ENCODE measurements at regions not wholly inside any gene's neighbourhood (a gene's known extent, or its start where the extent isn't known, plus 50 kb on each side); places are given as distances from the start of the nearest gene placed in this dataset.
"Not testable (repeated sequence)": the region's sequence is repeated elsewhere in the genome, so short reads cannot be mapped to it uniquely, and the experiment has no call there.

DNA sequence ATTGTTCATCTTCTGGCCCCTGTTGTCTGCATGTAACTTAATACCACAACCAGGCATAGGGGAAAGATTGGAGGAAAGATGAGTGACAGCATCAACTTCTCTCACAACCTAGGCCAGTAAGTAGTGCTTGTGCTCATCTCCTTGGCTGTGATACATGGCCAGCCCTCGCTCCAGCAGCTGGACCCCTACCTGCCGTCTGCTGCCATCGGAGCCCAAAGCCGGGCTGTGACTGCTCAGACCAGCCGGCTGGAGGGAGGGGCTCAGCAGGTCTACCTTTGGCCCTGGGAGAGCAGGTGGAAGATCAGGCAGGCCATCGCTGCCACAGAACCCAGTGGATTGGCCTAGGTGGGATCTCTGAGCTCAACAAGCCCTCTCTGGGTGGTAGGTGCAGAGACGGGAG lies 268.8 kb downstream of the OR4F29 start:
- intact Hi-C loops (cut with DNase I); H3K27me3 ChIP-seq; H3K9me3 ChIP-seq; H3K36me3 ChIP-seq; H3K27ac ChIP-seq; H3K4me3 ChIP-seq; H3K4me1 ChIP-seq (ENCODE audit: insufficient read depth): not testable (repeated sequence)
- DNase-seq, result peak in 1 of 5 donors; percentile 5
- 83 to 93% (median 89%) methylated on average over 1 to 6 of the region's 7 CpGs for WGBS, 3 donors

DNA sequence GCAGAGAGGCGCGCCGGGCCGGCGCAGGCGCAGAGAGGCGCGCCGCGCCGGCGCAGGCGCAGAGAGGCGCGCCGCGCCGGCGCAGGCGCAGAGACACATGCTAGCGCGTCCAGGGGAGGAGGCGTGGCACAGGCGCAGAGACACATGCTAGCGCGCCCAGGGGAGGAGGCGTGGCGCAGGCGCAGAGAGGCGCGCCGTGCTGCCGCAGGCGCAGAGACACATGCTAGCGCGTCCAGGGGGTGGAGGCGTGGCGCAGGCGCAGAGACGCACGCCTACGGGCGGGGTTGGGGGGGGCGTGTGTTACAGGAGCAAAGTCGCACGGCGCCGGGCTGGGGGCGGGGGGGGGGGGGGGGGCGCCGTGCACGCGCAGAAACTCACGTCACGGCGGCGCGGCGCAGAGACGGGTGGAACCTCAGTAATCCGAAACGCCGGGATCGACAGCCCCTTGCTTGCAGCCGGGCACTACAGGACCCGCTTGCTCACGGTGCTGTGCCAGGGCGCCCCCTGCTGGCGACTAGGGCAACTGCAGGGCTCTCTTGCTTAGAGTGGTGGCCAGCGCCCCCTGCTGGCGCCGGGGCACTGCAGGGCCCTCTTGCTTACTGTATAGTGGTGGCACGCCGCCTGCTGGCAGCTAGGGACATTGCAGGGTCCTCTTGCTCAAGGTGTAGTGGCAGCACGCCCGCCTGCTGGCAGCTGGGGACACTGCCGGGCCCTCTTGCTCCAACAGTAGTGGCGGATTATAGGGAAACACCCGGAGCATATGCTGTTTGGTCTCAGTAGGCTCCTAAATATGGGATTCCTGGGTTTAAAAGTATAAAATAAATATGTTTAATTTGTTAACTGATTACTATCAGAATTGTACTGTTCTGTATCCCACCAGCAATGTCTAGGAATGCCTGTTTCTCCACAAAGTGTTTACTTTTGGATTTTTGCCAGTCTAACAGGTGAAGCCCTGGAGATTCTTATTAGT lies 269.9 kb downstream of the OR4F29 start:
- H3K4me1 ChIP-seq (ENCODE audit: insufficient read depth); intact Hi-C loops (cut with DNase I); H3K9me3 ChIP-seq; H3K36me3 ChIP-seq; H3K27me3 ChIP-seq; H3K4me3 ChIP-seq; H3K27ac ChIP-seq: not testable (repeated sequence)
- WGBS, 3 donors, result 72 to 80% (median 74%) methylated on average over 33 to 62 of the region's 79 CpGs
- peak; percentile 62 to 78 (median 76) for DNase-seq

DNA sequence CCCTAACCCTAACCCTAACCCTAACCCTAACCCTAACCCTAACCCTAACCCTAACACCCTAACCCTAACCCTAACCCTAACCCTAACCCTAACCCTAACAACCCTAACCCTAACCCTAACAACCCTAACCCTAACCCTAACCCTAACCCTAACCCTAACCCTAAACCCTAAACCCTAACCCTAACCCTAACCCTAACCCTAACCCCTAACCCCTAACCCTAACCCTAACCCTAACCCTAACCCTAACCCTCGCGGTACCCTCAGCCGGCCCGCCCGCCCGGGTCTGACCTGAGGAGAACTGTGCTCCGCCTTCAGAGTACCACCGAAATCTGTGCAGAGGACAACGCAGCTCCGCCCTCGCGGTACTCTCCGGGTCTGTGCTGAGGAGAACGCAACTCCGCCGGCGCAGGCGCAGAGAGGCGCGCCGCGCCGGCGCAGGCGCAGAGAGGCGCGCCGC lies 270.7 kb downstream of the OR4F29 start:
- peak in 4 of 5 donors; percentile 12 to 40 (median 28) for DNase-seq
- WGBS, 3 donors, result 78 to 86% (median 84%) methylated on average over 25 to 28 of the region's 28 CpGs
- H3K4me3 ChIP-seq; H3K36me3 ChIP-seq; intact Hi-C loops (cut with DNase I); H3K27ac ChIP-seq; H3K9me3 ChIP-seq; H3K4me1 ChIP-seq (ENCODE audit: insufficient read depth); H3K27me3 ChIP-seq: not testable (repeated sequence)

DNA sequence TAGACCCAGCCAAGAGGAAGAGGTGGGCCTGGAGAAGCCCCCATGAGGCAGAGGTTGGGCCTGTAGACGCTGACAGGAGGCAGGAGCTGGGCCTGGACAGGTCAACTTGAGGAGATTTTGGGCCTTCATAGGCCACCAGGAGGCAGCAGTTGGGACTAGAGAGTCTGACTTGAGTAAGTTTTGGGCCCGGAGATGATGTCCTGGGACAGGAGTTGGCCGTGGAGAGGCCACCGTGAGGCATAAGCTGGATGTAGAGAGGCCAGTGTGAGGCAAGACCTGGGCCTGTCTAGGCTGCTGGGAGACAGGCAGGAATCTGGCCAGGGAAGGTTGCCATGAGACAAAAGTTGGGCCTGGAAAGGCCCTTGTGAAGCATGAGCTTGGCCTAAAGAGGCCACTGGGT lies 312.6 kb downstream of the OR4F29 start:
- DNase-seq, result peak in 1 of 5 donors; percentile 3
- H3K4me3 ChIP-seq; H3K9me3 ChIP-seq; H3K27me3 ChIP-seq; H3K4me1 ChIP-seq (ENCODE audit: insufficient read depth); H3K27ac ChIP-seq; H3K36me3 ChIP-seq; intact Hi-C loops (cut with DNase I): not testable (repeated sequence)
- 85 to 92% (median 90%) methylated on average over 3 to 4 of the region's 4 CpGs for WGBS, 3 donors

GRCh38 chr1:137664-138063 lies 313.8 kb downstream of the OR4F29 start:
- H3K9me3 ChIP-seq; H3K27me3 ChIP-seq; DNase-seq; H3K4me3 ChIP-seq; intact Hi-C loops (cut with DNase I); H3K27ac ChIP-seq; H3K36me3 ChIP-seq; H3K4me1 ChIP-seq (ENCODE audit: insufficient read depth): not testable (repeated sequence)
- WGBS, 3 donors, result 93 to 98% methylated on average over 7 to 8 of the region's 16 CpGs; no CpG with 5 or more reads in 1 of the 3 donors

DNA sequence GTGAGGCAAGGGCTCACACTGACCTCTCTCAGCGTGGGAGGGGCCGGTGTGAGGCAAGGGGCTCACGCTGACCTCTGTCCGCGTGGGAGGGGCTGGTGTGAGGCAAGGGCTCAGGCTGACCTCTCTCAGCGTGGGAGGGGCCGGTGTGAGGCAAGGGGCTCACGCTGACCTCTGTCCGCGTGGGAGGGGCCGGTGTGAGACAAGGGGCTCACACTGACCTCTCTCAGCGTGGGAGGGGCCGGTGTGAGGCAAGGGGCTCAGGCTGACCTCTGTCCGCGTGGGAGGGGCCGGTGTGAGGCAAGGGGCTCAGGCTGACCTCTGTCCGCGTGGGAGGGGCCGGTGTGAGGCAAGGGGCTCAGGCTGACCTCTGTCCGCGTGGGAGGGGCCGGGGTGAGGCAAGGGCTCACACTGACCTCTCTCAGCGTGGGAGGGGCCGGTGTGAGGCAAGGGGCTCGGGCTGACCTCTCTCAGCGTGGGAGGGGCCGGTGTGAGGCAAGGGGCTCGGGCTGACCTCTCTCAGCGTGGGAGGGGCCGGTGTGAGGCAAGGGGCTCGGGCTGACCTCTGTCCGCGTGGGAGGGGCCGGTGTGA lies 315.0 kb downstream of the OR4F29 start:
- DNase-seq, result peak in 2 of 5 donors; percentile 2 to 10
- WGBS, 3 donors, result 90 to 96% (median 95%) methylated on average over 30 to 34 of the region's 34 CpGs
- H3K9me3 ChIP-seq; H3K27ac ChIP-seq; intact Hi-C loops (cut with DNase I); H3K36me3 ChIP-seq; H3K4me3 ChIP-seq; H3K4me1 ChIP-seq (ENCODE audit: insufficient read depth); H3K27me3 ChIP-seq: not testable (repeated sequence)

- H3K4me1 ChIP-seq (ENCODE audit: insufficient read depth); H3K27me3 ChIP-seq; H3K9me3 ChIP-seq; H3K27ac ChIP-seq; H3K4me3 ChIP-seq; intact Hi-C loops (cut with DNase I); H3K36me3 ChIP-seq: not testable (repeated sequence)
- peak in 2 of 5 donors; percentile 5 to 10 for DNase-seq
- 91 to 92% (median 91%) methylated on average over 16 to 20 of the region's 21 CpGs for WGBS, 3 donors
Observed at GRCh38 chr1:134936-135335, 316.5 kb downstream of the OR4F29 start.

DNA sequence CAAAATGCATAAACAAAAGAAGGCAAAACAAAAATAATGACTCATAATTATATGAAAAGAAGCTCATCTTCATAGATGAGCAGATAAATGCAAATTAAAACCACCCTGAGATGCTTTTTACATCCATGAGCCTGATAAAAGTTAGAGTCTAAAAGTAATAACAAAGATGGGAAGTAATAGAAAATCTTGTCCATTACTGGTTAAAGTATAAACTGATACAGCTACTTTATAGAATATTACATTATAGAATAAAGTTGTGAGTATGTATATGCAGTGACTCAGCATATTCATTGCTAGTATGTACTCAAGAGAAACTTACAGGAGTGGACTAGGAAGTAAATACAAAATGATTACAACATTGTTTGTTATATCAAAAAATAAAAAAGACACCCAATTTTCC lies 333.0 kb downstream of the OR4F29 start:
- H3K4me3 ChIP-seq; H3K9me3 ChIP-seq; DNase-seq; H3K4me1 ChIP-seq (ENCODE audit: insufficient read depth); H3K36me3 ChIP-seq; H3K27ac ChIP-seq; intact Hi-C loops (cut with DNase I); H3K27me3 ChIP-seq: not testable (repeated sequence)

DNA sequence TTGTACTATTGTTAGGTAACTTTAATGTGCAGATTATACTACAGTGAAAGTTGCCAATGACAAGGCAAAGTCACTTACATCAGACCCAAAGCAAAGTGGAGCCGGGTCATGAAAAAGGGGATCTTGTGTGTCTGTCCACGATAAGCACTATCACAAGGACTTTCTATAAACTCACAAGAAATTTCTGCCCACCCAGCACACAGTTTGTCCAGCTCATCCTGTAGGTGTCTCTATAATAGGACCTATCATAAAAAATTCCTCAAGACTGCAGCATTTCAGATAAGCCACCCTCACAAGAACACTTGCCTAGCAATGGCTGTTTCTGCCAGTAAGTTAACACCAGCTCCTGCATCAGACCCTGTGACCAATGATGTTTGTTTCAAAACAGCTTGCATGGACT lies 335.9 kb downstream of the OR4F29 start:
- H3K4me1 ChIP-seq (ENCODE audit: insufficient read depth); intact Hi-C loops (cut with DNase I); H3K36me3 ChIP-seq; H3K27ac ChIP-seq; H3K4me3 ChIP-seq; H3K9me3 ChIP-seq; DNase-seq; H3K27me3 ChIP-seq: not testable (repeated sequence)
- 30 to 61% (median 60%) methylated on average over 1 to 2 of the region's 2 CpGs for whole genome bisulfite sequencing, 3 donors

- H3K27ac ChIP-seq; H3K9me3 ChIP-seq; H3K4me3 ChIP-seq; H3K4me1 ChIP-seq (ENCODE audit: insufficient read depth); H3K36me3 ChIP-seq; H3K27me3 ChIP-seq; intact Hi-C loops (cut with DNase I); DNase-seq: not testable (repeated sequence)
- WGBS, 3 donors, result 21 to 33% methylated on average over 2 of the region's 3 CpGs; no CpG with 5 or more reads in 1 of the 3 donors
Observed at GRCh38 chr1:104776-105175, 346.7 kb downstream of the OR4F29 start.

DNA sequence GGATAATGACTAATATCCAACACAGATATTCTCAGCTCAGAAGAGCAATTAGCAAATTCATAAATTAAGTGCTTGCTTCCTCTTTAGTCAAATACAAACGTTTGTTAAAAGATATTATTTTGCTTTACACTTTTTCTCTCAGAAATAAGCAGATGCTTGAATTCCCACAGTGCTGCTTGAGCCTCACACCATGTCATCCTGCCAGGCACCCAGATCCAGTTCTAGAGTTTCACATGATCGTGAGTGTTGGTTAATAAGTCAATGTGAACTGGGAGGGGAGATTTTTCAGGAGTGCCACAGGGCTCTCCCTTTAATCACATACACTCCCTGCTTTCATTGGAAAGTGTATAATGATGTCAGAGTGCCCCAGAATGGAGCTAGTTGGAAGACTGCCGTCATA lies 352.0 kb downstream of the OR4F29 start:
- intact Hi-C loops (cut with DNase I), result not testable (repeated sequence)
- WGBS, 3 donors, result 27% methylated on average over 2 of the region's 3 CpGs; no CpG with 5 or more reads in 2 of the 3 donors

DNA sequence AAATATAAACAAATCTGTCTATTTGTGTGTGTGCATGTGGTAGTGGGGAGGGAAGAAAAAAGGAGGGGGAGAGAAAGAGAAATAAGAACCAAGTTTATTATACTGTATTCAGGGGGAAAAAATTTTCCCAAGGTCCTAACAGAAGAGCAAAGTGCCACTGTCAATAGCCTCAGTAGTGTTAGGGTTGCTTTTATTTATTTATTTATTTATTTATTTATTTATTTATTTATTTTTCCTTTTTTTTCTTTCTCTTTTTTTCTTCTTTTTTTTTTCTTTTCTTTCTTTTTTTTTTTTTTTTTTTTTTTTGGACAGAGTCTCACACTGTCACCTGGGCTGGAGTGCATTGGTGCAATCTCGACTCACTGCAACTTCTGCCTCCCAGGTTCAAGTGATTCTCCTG lies 352.7 kb downstream of the OR4F29 start:
- H3K27ac ChIP-seq; intact Hi-C loops (cut with DNase I); H3K36me3 ChIP-seq; H3K27me3 ChIP-seq; H3K4me1 ChIP-seq (ENCODE audit: insufficient read depth); DNase-seq; H3K9me3 ChIP-seq; H3K4me3 ChIP-seq: not testable (repeated sequence)
- WGBS, 3 donors, result no CpG with 5 or more reads among the region's 1 CpG

More for the DNA sequence above, 352.0 kb downstream of the OR4F29 start:
- H3K36me3 ChIP-seq; H3K27ac ChIP-seq; H3K4me3 ChIP-seq; H3K4me1 ChIP-seq (ENCODE audit: insufficient read depth); H3K9me3 ChIP-seq; DNase-seq; H3K27me3 ChIP-seq: not testable (repeated sequence)

Data from ovary (tissue), 7 donors.